Tongue (tissue), 1 donor: ENCODE measurements at regions not wholly inside any gene's neighbourhood (a gene's known extent, or its start where the extent isn't known, plus 50 kb on each side); places are given as distances from the start of the nearest gene placed in this dataset.
A peak's percentile ranks its signal among the peaks of the same experiment; 100 is the strongest.

Experiments used
- DNase-seq: peaks from one replicate; pipeline ENCODE4 v3.0.0-alpha.2; 2015

DNA sequence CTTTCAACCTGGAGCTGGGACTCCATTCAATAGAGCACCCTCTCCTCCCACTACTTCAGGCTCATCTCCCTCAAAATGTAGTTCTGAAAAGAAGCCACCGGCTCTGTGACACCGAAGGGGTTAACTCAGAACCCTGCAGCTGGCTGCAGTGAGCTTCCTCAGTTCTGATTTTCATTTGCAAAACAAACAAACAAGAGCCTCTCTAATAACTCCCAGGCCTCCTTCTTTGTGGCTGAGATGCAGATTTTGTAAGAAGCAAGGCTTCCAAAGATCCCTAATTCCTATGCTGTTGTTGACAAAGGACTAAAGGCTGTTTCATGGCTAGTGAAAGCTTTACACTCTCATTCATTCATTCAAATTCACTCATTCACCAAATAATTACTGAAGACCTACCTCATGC, 333.4 kb upstream of the TBX3 start:
- peak; percentile 36 for DNase-seq

DNA sequence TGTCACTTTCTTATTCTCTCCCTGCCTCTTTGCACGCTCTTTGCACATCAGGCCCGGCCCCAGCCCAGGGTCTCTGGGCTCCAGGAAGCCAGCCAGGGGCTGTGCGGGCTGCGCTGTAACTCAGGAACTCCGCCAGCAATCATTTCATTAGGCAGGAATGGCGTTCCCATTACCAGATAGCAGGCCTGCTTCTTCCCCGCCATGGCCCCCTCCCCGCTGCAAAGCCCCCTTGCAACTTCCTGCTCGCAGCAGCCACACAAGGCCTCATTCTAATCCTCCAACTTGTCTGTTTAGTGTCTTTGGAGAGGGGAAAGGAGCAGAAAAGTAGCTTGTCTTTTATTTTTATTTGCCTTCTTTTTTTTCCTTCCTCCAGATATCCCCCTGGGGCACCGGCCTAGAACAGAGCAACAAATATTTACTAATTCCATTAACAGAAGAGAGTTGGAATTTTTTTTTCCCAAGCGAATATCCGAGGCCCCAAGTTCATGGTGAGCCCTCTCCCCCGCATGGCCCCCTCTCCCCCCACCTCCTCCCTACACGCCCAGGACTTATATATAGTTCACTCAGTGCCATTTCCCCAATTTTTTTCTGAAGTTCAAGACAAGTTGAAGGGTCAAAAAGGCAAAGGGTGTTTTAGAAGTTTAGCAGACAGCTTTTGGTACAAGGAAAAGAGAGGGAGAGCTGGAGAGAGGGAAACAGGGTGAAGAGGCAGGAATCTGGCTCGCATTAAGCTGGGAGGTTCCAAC, 329.4 kb upstream of the TBX3 start:
- peak; percentile 85 for DNase-seq

DNA sequence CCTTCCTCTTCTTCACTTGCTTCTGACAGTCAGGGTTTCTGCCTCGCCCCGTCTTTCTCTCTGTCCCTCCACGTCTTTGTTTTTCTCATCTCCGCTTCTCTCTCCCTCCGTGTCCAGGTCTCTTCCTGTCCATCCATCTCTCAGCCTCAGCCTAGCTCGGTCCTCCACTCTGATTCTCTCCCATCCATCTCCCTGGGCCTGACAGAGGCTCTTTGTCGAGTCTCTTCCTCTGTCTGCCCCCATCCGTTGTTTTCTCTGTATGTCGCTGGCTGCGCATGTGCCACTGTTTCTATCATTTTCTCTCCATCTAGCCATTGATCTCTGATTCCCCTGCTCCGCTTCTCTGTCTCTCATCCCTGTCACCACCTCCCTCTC, 328.9 kb upstream of the TBX3 start:
- DNase-seq: no peak

DNA sequence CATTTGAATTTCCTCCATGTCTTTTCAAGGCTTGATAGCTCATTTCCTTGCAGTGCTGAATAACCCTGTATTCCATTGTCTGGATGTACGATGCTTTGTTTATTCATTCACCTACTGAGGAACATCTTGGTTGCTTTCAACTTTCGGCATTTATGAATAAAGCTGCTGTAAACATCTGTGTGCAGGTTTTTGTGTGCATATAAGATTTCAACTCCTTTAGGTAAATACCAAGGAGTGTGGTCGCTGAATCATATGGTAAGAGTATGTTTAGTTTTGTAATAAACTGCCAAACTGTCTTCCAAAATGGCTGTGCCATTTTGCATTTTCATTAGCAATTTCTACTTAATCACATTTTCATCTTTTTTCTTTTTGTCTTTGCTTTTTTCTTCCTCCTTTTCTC, 327.7 kb upstream of the TBX3 start:
- DNase-seq: no peak

DNA sequence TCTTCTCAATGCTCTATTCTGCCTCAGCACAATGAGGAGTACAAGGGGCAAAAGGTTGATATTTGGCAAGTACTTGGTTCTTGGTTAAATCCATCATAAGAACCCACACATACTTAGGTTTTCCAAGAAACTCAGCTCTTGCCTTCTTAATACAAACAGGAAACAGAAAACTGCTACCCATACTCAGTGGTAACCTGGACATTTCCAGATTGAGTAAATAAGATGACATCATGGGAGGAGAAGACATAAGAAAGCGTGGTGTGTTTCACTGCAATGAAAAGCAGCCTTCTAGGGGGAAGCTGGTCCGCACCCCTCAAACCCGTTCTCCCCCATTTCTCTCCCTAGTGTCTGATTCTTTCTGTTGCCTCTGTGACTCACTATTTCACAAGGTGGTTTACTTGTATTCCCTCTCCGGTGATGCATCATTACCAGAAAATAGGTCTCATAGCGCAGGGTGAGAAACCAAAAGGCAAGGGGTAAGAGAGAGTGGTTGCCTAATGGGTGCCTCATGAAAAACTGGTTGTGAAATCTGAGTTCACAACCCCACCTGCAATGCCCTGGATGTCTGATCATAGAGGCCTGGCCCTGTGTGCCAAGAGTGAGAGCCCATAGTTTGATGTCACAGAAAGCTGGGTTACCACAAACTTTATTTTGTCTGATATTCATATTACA, 326.5 kb upstream of the TBX3 start:
- no peak for DNase-seq

DNA sequence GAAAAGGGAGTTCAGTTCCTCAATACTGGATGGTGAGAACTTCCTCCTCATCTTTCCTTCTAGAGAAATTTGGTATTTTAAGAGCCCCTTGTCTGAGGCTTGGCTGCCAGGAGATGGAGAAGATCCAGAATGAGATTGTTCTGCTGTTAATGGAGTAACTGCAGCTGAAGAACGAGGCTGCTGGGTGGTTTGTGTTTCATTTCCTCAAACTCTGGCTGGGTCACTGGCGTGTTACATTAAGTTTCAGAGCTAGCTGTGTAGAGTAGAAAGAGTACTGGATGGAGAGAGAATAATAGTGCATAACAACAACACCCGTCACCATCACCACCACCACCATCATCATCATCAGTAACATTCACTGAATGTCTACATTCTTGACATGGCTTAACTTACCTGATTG, 325.0 kb upstream of the TBX3 start:
- peak; percentile 23 for DNase-seq

DNA sequence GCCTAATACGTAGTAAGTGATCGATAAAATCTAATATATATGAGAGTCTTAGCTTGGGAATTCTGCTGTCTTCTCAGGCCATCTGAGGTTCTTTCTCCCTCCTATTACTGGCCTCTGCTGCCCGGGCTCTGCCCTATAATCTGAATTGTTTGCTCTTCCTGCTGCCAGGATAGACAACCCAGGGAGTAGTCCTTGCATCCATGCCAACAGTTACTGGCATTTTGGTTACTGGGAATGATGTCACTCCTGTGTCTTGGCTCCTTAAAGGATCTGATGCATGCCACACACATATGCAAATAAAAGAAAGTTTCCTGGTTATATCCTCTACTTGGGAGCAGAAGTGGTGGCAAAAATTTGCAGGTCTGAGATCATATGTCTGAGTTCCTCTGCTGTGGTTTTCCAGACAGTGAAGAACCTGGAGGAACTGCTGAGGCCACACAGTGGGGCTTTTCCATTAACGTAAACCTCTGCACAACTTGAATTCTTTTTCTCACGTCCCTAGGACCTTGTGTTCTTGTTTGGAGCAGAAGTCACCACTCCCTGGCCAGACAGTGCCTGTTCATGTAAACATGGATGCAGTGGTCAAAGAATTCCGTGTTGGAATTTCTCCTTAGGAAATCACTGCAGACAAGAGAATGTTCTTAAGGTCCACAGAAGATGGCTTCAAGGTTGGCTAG, 320.6 kb upstream of the TBX3 start:
- DNase-seq: no peak

DNA sequence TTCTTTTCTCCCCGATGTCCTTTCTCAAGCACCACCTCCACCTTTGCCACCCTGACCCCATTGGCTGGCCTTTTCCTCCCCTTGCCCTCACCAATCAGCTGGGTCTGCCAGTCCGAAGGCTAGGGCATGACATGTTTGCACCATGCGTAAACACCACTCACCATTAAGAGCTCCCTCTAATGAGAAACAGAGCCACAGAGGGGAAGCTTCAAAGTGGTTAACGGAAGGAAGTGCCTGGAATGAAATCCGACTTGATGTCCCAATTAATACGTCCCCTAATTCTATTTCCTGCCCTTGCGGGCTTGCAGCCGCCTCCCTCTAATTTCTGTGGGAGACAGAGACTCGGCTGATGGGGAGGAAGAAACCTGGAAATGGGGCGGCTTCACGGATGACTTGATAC, 318.5 kb upstream of the TBX3 start:
- DNase-seq: no peak

DNA sequence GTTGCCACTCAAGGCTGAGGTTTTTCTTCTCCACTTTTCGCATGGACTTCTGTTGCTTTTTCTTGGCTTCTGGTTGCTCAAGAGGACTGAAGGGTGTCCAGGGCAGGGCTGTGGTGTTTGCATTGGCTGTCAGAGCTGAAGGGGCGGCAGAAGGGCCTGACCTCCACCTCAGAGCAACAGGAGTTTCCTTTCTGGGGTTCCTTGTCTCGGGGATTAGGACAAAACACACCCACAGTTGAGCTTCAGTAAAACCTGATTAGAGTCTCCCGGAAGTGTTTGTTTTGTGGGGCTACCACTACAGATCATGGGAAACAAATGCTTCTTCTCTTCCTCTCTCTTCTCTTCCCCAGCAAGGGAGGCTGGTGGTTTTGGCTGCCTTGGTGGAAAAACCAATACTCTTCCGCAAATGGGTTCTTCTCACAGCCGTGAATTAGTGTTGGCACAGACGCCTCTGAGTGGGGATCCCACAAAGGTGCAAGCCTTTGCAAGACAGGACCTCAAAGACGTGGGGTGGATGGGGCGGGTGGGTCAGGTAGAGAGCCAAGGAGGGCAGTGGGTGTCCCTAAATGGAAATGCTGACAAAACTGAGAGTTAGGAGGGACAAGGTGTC, 317.7 kb upstream of the TBX3 start:
- DNase-seq: peak; percentile 19

DNA sequence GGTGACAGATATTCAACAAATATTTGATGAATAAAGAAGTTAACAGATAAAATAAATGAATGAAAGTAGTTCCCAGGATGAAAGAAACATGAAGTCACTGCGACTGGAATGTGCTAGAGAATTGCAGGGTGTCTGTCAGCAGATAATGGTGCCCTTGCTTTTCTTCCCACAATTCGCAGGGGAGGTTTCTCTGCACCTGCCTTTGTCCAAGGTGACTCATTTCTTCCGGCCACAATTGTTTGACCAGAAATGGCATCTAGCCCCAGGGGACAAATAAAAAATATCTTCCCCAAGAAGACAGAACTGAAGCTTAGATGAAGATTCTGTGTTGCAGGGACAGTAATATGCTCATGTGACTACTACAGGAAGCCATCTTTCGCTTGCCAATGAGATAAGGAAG, 316.1 kb upstream of the TBX3 start:
- DNase-seq: no peak

DNA sequence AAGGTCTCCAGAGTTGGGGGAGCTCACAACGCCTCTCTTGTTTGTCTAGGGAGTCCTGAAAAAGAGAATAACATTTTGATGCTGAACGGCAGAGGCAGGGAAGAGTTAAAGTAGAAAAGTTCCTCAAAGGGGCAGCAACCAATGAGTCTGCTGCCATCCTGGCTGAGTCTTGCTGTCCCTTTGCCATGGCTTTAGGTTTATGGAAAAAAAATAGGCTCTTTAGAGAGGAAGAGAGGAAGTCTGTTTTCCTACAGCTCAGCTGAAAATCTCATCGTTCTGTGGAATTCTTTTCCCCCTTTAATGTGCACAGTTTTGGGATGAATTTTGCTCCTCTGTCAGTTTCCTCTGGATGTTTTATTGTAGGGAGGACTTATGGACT, 314.8 kb upstream of the TBX3 start:
- no peak for DNase-seq

DNA sequence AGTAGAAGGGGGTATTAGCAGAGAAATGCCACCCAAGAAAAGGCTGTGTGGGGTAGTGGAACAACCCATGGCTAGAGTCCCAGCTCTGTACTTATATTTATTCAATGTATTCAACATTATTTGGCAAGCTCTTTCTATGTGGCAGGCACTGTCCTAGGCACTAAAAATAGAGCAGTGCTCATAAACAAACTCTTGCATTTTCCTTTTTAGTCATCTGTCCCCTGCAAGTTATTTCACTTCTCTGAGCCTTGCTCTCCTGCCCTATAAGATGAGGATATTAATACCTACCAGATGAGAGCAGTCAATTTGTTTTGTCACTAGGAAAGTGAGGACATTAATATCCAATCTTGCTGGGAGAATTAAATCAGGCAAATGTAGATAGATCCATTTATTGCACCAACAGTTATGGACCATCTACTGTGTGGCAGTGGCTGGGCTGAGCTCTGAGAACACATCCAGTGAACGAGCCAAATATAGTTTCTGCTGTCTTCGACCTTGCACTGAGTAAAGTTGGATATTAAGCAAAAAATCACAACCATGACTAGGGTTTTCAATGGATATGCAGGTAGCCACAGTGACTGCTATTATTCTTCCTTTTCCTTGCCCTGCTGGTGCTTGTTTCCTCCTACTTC, 314.3 kb upstream of the TBX3 start:
- DNase-seq: no peak

DNA sequence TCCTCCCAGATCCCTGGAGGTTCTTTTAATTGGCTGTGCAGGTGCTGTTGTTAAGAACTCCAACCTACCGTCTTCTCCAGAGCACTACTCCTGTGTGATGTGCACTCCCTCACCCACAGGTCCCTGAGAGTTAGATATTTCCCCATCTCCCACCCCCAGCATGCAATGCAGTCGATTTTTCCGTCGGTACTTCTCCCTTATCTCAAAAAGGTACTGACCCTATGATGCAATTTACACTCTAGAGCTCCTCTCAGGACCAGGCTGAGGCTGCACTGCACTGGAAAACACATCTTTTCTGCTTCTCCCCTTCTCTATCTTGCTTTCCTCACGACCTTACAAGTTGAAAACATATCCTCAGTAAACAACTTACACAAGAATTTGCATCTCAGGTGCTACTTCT, 312.4 kb upstream of the TBX3 start:
- no peak for DNase-seq

DNA sequence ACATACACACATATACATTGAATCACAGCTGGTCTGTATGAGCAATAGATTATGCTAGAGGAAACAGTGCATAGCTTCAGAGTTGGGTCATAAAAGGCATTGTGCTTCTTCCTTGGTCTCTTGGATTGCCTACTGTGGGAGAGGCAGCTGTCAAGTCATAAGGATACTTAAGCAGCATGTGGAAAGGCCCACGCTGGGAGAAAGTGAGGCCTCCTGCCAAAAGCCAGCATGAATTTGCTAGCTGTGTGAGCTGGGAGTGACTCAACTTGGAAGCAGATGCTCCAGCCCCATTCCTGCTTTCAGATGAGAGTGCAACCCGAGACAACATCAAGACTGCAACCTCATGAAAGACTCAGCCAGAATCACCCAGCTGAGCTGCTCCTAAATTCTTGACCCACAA, 311.9 kb upstream of the TBX3 start:
- no peak for DNase-seq

DNA sequence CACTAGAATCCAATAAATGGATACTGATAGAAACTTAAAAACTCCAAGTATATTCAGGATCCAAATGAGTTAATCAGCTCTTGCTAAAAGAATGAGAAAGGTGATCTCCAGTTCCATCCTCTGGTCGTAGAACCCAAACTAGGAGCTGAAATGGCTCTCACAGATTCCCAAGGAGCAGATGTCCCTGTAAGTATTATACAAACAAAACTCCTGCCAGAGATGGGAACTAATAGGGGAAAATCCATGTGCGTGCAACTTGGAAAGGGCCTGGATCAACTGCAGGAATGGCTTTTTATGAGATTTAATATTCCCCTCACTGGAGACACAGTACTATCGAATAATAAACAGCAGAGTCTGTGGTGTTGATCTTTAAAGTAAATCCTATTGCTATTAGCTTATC, 309.2 kb upstream of the TBX3 start:
- DNase-seq: peak; percentile 71

DNA sequence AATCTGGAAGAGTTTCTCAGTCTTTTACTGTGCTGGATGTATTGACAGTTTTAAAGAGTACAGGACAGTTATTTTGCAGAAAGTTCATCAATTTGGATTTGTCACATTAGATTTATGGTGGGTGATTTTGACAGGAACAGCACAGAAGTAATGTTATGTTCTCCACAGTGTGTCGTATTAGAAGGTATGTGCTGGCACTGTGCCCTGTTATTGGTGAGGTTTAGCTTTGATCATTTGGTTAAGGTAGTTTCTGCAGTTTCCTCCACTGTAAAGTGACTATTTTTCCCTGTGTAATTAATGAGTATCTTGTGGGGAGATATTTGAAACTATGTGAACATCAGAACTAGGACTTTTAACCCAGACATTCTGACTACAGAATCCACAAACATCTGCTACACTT, 308.5 kb upstream of the TBX3 start:
- DNase-seq: peak; percentile 19

DNA sequence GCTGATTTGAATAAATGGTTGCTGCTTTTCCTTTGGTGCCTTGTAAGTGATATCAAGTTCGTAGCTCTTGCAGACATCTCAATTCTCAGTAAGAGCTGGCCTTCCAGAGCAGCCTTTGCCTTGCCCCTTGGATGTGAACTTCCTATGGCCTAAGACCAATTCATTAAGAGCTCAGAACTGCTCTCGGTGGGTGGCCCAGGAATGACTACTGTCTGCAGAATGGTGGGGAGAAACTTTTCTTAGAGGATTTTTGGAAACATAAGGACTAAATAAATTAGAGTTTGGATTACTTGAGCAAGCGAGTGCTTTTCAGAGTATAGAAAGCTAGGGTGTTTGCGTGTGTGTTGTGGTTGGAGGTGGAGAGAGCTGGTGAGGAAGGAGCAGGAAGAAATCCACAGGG, 306.4 kb upstream of the TBX3 start:
- no peak for DNase-seq

DNA sequence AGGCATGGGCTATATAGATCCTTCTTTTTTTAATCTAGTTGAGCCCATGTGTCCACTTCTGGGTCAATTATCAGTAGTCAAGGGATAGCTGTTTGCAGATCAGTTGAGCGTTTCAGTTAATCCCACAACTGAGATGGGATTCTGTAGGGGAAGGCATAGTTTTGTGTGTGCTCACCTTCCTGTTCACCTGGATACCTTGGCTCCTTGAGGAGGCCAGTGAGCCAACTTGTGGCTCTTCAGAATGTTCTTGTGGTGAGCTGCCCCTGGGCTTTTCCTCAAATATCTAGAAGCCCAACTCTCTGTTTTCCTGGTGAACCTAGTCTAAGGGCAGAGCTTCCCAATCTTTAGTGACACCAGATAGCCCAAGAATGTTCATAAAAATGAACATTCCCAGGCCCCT, 302.9 kb upstream of the TBX3 start:
- no peak for DNase-seq

DNA sequence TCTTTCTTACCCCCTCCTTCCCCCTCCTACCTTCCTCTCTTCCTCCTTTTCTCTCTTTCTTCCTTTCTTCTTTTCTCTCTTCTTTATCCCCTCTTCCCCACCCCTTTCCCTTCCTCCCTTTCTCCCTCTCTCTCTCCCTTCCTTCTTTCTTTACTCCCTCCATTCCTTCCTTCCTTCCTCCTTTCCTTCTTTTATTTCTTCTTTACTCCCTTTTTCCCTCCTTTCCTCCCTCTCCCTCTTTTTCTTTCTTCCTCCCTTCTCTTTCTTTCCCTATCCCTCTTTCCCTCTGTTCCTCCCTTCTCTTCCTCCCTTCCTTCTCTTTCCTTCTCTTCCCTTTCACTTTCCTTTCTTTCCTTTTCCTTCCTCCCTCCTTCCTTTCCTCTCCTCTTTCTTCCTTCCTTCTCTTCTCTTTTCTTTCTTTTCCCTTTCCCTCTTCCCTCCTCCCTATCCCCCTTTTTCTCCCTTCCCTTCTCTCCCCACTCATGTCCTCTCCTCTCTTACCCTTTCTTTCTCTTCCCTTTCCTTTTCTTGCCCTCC, 302.3 kb upstream of the TBX3 start:
- no peak for DNase-seq

DNA sequence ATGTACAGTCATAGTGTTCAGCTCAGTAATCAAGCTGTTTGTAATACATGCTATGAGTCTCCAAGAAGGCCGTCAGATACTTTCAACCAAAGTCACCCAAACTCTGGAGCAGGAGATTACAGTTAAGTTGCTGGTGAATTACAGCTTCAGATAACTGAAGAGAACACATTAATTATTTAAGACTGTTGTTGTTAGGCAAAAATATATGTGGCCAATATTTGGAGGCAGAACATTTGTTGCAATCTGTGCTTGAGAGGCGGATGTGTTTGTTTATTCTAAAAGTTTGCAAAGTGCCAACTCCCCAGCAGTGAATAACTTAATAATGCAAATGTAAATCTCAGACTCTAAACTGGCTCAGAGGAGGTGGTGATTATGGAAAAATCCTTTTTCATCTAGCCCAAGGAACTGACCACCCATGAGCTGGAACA, 300.7 kb upstream of the TBX3 start:
- DNase-seq: no peak

DNA sequence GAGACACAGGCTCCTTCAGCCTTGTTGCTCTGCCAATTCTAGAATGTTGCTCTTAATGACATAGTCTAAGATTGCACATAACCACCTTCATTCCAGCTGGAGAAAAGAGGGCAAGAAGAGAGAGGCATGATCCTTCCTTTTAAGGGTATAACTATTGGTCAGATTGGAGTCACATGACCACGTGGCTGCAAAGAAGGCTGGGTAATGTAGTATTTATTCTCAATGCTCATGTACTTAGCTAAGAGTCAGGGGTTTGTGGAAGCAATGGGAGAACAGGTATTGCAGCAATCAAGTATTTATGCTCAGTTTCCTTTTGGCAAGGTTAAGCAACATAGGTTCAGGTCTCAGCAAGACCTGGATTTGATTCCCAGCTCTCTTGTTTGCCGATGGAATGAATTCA, 298.8 kb upstream of the TBX3 start:
- DNase-seq: no peak

DNA sequence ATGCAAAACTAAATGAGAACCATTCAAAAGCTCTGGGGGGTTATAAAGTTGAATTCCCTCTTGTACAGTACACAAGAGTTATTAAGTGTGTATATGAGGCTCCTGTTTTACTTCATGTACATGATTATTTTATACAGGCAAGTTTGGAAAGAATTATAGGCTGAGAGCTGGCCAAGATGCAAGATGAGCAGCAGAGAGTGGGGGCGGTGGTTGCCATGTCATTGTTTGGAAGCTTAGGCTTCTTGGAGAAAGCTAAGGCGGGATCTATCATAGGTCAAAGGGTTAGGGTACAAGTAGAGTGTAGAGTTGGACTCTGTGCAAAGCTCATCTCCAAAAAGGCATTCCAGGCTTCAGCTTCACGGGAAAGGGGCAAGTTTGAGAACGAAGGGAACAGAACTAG, 297.1 kb upstream of the TBX3 start:
- DNase-seq: peak; percentile 23

DNA sequence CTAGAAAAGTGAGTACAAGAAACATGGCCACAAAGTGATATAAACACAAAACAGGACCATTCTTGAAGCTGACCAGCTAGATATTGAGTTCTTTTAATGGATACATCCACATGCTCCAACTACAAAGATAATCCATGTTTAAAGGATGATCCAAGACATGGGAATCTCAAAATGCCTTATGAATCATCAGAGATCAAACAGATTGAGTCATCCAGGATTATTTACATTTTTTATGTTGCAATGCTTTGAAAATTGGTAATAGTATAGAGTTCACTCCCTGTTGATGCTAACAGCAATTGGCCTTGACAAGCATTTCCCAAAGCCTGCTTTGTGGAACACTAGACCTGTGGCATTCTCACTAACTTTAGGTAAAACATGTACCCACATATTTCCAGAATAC, 293.0 kb upstream of the TBX3 start:
- DNase-seq: no peak
